H1 (cell line): ENCODE measurements at regions not wholly inside any gene's neighbourhood (a gene's known extent, or its start where the extent isn't known, plus 50 kb on each side); places are given as distances from the start of the nearest gene placed in this dataset.

Experiments used
- CTCF ChIA-PET: fragments of 300-600 bp; sonication (Branson Sonifier 250); formaldehyde crosslinking; loops from one replicate; lab custom pipeline; 2021; ENCODE audit not compliant: partially characterized antibody; lab: Charles Lee
- POLR2A ChIA-PET: fragments of 300-600 bp; sonication (Branson Sonifier 250); formaldehyde crosslinking; loops from one replicate; lab custom pipeline; 2021; ENCODE audit warnings: inconsistent platforms; ENCODE audit not compliant: partially characterized antibody; lab: Charles Lee
- DNase-seq, 2 experiments: peaks; one replicate each; pipeline versions ENCODE4 v3.0.0 to v3.0.0-alpha.2; 2010 to 2022; ENCODE audit warnings: low spot score in 2 of 2, low read depth in 1 of 2, mixed read lengths in 1 of 2
- FAIRE-seq: peaks from 2 replicates; lab custom pipeline; 2011; peaks lifted over from hg19 to GRCh38; lab: Jason Lieb, UNC
- H2AFZ ChIP-seq: 2 replicates; pipeline ENCODE4 v1.8.1; 2012; ENCODE audit warnings: low read length, inconsistent platforms
- H2AK5ac ChIP-seq: 2 replicates; pipeline ENCODE4 v1.6.1; 2013; ENCODE audit warnings: low read depth, low read length
- H2BK120ac ChIP-seq: replicated peaks from 2 replicates; pipeline ENCODE3; 2013; ENCODE audit warnings: low read depth, low read length, inconsistent platforms
- H2BK12ac ChIP-seq: 2 replicates; pipeline ENCODE4 v1.6.1; 2013; ENCODE audit warnings: low read depth, low read length
- H2BK15ac ChIP-seq: 2 replicates; pipeline ENCODE4 v1.6.1; 2013; ENCODE audit warnings: low read length
- H2BK20ac ChIP-seq: 2 replicates; pipeline ENCODE4 v1.6.1; 2013; ENCODE audit warnings: low read length
- H2BK5ac ChIP-seq: 2 replicates; pipeline ENCODE4 v1.6.1; 2013; ENCODE audit warnings: low read depth, low read length
- H3K14ac ChIP-seq: 2 replicates; pipeline ENCODE4 v1.6.1; 2013; ENCODE audit warnings: inconsistent platforms; ENCODE audit not compliant: insufficient read length
- H3K18ac ChIP-seq: 2 replicates; pipeline ENCODE4 v1.6.1; 2013; ENCODE audit warnings: low read length; ENCODE audit errors: extremely low read depth
- H3K23ac ChIP-seq: 2 replicates; pipeline ENCODE4 v1.6.1; 2013; ENCODE audit warnings: inconsistent platforms; ENCODE audit not compliant: insufficient read length
- H3K23me2 ChIP-seq: 2 replicates; pipeline ENCODE4 v1.6.1; 2013; ENCODE audit warnings: low read depth, low read length
- H3K27ac ChIP-seq: 2 replicates; pipeline ENCODE4 v1.6.1; 2011; ENCODE audit warnings: low read depth, low read length, inconsistent platforms
- H3K27me3 ChIP-seq, 4 experiments: replicated peaks in 1 of 4; 1 replicate in 1 of 4; 2 replicates in 3 of 4; pipeline versions ENCODE4 v1.6.1 to v1.8.1; 2011 to 2013; ENCODE audit warnings: low read length in 3 of 4, mild to moderate bottlenecking in 3 of 4, inconsistent platforms in 2 of 4, mixed read lengths in 2 of 4, moderate library complexity in 1 of 4; ENCODE audit not compliant: control insufficient read depth in 3 of 4, insufficient read depth in 3 of 4; ENCODE audit errors: extremely low read depth in 1 of 4
- H3K36me3 ChIP-seq, 4 experiments: 2 replicates each; pipeline versions ENCODE4 v1.6.1 to v1.8.1; 2011 to 2013; ENCODE audit warnings: mild to moderate bottlenecking in 4 of 4, low read length in 3 of 4, moderate library complexity in 2 of 4, control low read depth in 1 of 4, inconsistent platforms in 1 of 4; ENCODE audit not compliant: insufficient read depth in 4 of 4, control insufficient read depth in 2 of 4
- H3K4ac ChIP-seq: replicated peaks from 2 replicates; pipeline ENCODE3; 2013; ENCODE audit warnings: low read length, low read depth, mixed read lengths, inconsistent platforms; ENCODE audit not compliant: insufficient read length
- H3K4me1 ChIP-seq, 4 experiments: replicated peaks in 1 of 4; 1 replicate in 1 of 4; 2 replicates in 3 of 4; pipeline versions ENCODE4 v1.6.1 to v1.8.1; 2011 to 2013; ENCODE audit warnings: low read length in 3 of 4, inconsistent platforms in 2 of 4, mixed read lengths in 1 of 4; ENCODE audit not compliant: insufficient read depth in 4 of 4, control insufficient read depth in 3 of 4
- H3K4me2 ChIP-seq, 2 experiments: 2 replicates each; pipeline versions ENCODE4 v1.6.1 to v1.8.1; 2011 to 2013; ENCODE audit warnings: low read depth in 2 of 2, low read length in 2 of 2, control low read depth in 1 of 2, inconsistent platforms in 1 of 2, mild to moderate bottlenecking in 1 of 2; ENCODE audit not compliant: insufficient read depth in 1 of 2
- H3K4me3 ChIP-seq, 4 experiments: fragments of 200-600, 300-600 bp in 1 of 4; sonication (generic), shearing (Covaris generic), sonication (Bioruptor Twin) in 1 of 4; 2 replicates each; pipeline versions ENCODE4 v1.5.1 to v1.8.1; 2011 to 2016; ENCODE audit warnings: low read length in 4 of 4, low read depth in 3 of 4, control low read depth in 2 of 4, inconsistent platforms in 2 of 4, mild to moderate bottlenecking in 2 of 4, mixed read lengths in 1 of 4, moderate library complexity in 1 of 4; ENCODE audit not compliant: insufficient read depth in 2 of 4; ENCODE audit errors: extremely low read depth in 1 of 4
- H3K56ac ChIP-seq: replicated peaks from 2 replicates; pipeline ENCODE3; 2013; ENCODE audit warnings: low read depth, mild to moderate bottlenecking, mixed read lengths, low read length, inconsistent platforms; ENCODE audit not compliant: insufficient read length
- H3K79me1 ChIP-seq: 2 replicates; pipeline ENCODE4 v1.6.1; 2013; ENCODE audit warnings: low read depth, low read length, control low read depth
- H3K79me2 ChIP-seq, 2 experiments: 2 replicates each; pipeline versions ENCODE4 v1.6.1 to v1.8.1; 2012 to 2013; ENCODE audit warnings: low read length in 2 of 2, mild to moderate bottlenecking in 2 of 2, inconsistent platforms in 1 of 2; ENCODE audit not compliant: insufficient read depth in 2 of 2, control insufficient read depth in 1 of 2
- H3K9ac ChIP-seq, 4 experiments: replicated peaks in 1 of 4; 1 replicate in 1 of 4; 2 replicates in 3 of 4; pipeline versions ENCODE4 v1.6.1 to v1.8.1; 2011 to 2013; ENCODE audit warnings: low read depth in 3 of 4, low read length in 3 of 4, control low read depth in 2 of 4, mild to moderate bottlenecking in 2 of 4, moderate library complexity in 2 of 4, inconsistent platforms in 1 of 4; ENCODE audit errors: extremely low read depth in 1 of 4
- H3K9me3 ChIP-seq, 2 experiments: 2 replicates each; pipeline versions ENCODE4 v1.6.1 to v1.8.1; 2012 to 2013; ENCODE audit warnings: mild to moderate bottlenecking in 2 of 2, moderate library complexity in 2 of 2, control low read depth in 1 of 2, inconsistent platforms in 1 of 2, low read depth in 1 of 2, low read length in 1 of 2, mixed read lengths in 1 of 2; ENCODE audit not compliant: insufficient read depth in 2 of 2
- H4K20me1 ChIP-seq, 2 experiments: replicated peaks in 1 of 2; 2 replicates each; pipeline versions ENCODE3 to v1.8.1; 2011 to 2013; ENCODE audit warnings: inconsistent platforms in 2 of 2, low read length in 2 of 2, mild to moderate bottlenecking in 1 of 2; ENCODE audit not compliant: insufficient read depth in 2 of 2, control insufficient read depth in 1 of 2
- H4K5ac ChIP-seq: 2 replicates; pipeline ENCODE4 v1.6.1; 2013; ENCODE audit warnings: low read length, low read depth, mixed read lengths, inconsistent platforms; ENCODE audit not compliant: insufficient read length
- H4K8ac ChIP-seq: 2 replicates; pipeline ENCODE4 v1.8.0; 2013; ENCODE audit warnings: mild to moderate bottlenecking, moderate library complexity, low read length, inconsistent platforms; ENCODE audit not compliant: insufficient read depth; ENCODE audit errors: extremely low read depth
- H4K91ac ChIP-seq: replicated peaks from 2 replicates; pipeline ENCODE3; 2013; ENCODE audit warnings: low read length, mixed read lengths, inconsistent platforms; ENCODE audit not compliant: insufficient read length
- CEBPB ChIP-seq: IDR thresholded peaks from 2 replicates; pipeline ENCODE4 v1.6.1; 2012; ENCODE audit warnings: low read depth, low read length
- HDAC2 ChIP-seq, 2 experiments: fragments of 300-600 bp in 1 of 2; sonication (generic) in 1 of 2; IDR thresholded peaks; 2 replicates each; pipeline ENCODE4 v1.6.1; 2011 to 2012; ENCODE audit warnings: low read depth in 2 of 2, low read length in 2 of 2, mild to moderate bottlenecking in 2 of 2, moderate library complexity in 2 of 2, borderline replicate concordance in 1 of 2, inconsistent platforms in 1 of 2
- KDM1A ChIP-seq: fragments of 200-600, 300-600 bp; sonication (generic); IDR thresholded peaks from 2 replicates; pipeline ENCODE4 v1.7.1; 2016; ENCODE audit warnings: mild to moderate bottlenecking, low read length, borderline replicate concordance
- PHF8 ChIP-seq: fragments of 200-600 bp; sonication (generic); conservative IDR thresholded peaks from 2 replicates; pipeline ENCODE4 v1.7.1; 2012; ENCODE audit warnings: low read depth, mild to moderate bottlenecking, inconsistent platforms, low read length, moderate library complexity
- RBBP5 ChIP-seq: IDR thresholded peaks from 2 replicates; pipeline ENCODE4 v1.7.1; 2012; ENCODE audit warnings: low read depth, mild to moderate bottlenecking, inconsistent platforms, low read length, moderate library complexity, borderline replicate concordance
- RXRA ChIP-seq: IDR thresholded peaks from 2 replicates; pipeline ENCODE4 v1.6.1; 2011; ENCODE audit warnings: low read depth, mild to moderate bottlenecking, low read length, moderate library complexity; ENCODE audit not compliant: insufficient read depth
- SIX5 ChIP-seq: IDR thresholded peaks from 2 replicates; pipeline ENCODE4 v1.6.1; 2011; ENCODE audit warnings: mild to moderate bottlenecking, low read depth, low read length
- SUZ12 ChIP-seq: fragments of 200-600 bp; sonication (generic); IDR thresholded peaks from 2 replicates; pipeline ENCODE4 v1.6.1; 2012; ENCODE audit warnings: mild to moderate bottlenecking, inconsistent platforms, low read length, moderate library complexity, mixed read lengths
- TAF1 ChIP-seq: IDR thresholded peaks from 2 replicates; pipeline ENCODE4 v1.6.1; 2011; ENCODE audit warnings: mild to moderate bottlenecking, low read depth, low read length
- TBP ChIP-seq: IDR thresholded peaks from 2 replicates; pipeline ENCODE4 v1.6.1; 2011; ENCODE audit warnings: low read depth, low read length, improper control_type of control experiment
- WGBS, 2 experiments: shearing (Covaris generic) in 1 of 2; methylation state at CpG; one replicate each; pipeline versions ENCODE4 v1.1.6 to v1.1.7; 2013 to 2015; ENCODE audit warnings: low lambda C conversion rate in 2 of 2, mixed read lengths in 2 of 2, inconsistent platforms in 1 of 2, low coverage in 1 of 2, missing lambda C conversion rate in 1 of 2; ENCODE audit not compliant: insufficient replicate concordance in 2 of 2, insufficient coverage in 1 of 2, insufficient read length in 1 of 2; ENCODE audit errors: extremely low coverage in 1 of 2, missing lambda C conversion rate in 1 of 2; 5-methylcytosine and 5-hydroxymethylcytosine counted together
- TF ChIP-seq, protein P1 (sequence below): IDR thresholded peaks from 2 replicates; pipeline ENCODE4 v1.6.1; 2012; ENCODE audit warnings: inconsistent platforms
- TF ChIP-seq, protein P2 (sequence below): IDR thresholded peaks from 2 replicates; pipeline ENCODE4 v1.6.1; 2011; ENCODE audit warnings: low read depth, mild to moderate bottlenecking, low read length; ENCODE audit not compliant: insufficient read depth

DNA sequence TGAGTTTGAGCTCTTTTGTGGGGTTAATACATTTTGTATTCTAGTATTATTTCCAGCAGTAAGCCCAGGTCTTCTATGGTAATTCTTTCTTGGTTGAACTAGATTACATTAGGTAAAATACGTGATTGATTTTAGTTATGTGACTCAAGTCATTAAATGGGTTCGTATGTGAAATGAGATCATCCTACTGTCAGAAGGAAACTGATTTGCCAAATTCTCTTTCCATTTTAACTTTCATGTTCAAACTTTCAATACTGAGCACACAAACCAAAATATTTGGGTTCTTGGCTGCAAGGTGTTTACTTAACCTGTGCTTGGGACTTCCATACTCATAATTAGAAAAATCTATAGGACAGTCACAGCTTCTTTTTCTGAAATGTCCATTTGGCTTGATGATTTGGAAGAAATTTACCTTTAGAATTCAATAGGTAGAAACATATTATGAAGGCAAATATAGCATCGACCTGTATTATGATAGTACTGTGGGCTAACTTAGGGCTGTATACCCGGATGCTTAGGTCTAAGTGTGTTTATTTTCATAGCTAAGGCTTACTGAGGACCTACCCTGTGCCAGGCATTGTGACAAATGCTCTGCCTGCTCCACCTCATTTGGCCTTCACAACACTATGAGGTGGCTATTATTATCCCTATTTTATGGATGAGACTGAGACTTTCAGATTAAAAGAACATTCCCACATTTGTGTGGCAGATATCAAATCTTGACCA is 631.8 kb upstream of the GRM7 start:
- Histone ChIP-seq H4K8ac (no peak overlapping the region), H3K23me2 (no peaks in the 10 kb centered on the region), H3K9me3 (no peaks in the 10 kb centered on the region), H2BK12ac (no peak overlapping the region), H2AK5ac (no peak overlapping the region), H2BK15ac (no peak overlapping the region), H3K36me3 (no peaks in the 10 kb centered on the region), H3K27me3 (peaks cover 0 to 1% (median 0%) of the 10 kb centered on the region in 4 experiments; a peak in 1 of 7 replicates), H4K91ac (no peak overlapping the region), H3K4me2 (no peak overlapping the region), H2BK120ac (no peak overlapping the region), H3K9ac (no peak overlapping the region), H3K79me1 (no peaks in the 10 kb centered on the region), H4K5ac (no peak overlapping the region), H2BK20ac (no peak overlapping the region), H3K18ac (no peak overlapping the region), H3K79me2 (no peaks in the 10 kb centered on the region), H3K14ac (no peak overlapping the region), H3K23ac (no peak overlapping the region), H3K4ac (no peak overlapping the region), H3K56ac (no peak overlapping the region), H3K4me1 (no peaks in the 10 kb centered on the region), H3K4me3 (no peak overlapping the region), H4K20me1 (no peaks in the 10 kb centered on the region), H3K27ac (no peak overlapping the region), H2AFZ (no peak overlapping the region), H2BK5ac (no peak overlapping the region)
- ChIA-PET CTCF (interaction anchor here (1.2 to 1.5 kb wide), 2 partner anchors 24 to 462 kb away, joined by 3 to 5 read pairs; no protein-coding TSS in a partner anchor), POLR2A (no interaction called here)
- DNase-seq (no peak), FAIRE-seq (no peak)
- 89% methylated on average over 4 of the region's 4 CpGs; no CpG with 5 or more reads in 1 of the 2 experiments for WGBS, 2 experiments
- TF ChIP-seq TBP (no peak), RXRA (no peak), TAF1 (no peak), PHF8 (no peak), RBBP5 (no peak), SUZ12 (no peak), KDM1A (no peak), HDAC2 (IDR thresholded peaks at IDR 0.05; ENCODE audit: borderline replicate concordance in 1 of 2, low read depth in 2 of 2, low read length in 2 of 2) (no peak), CEBPB (no peak), SIX5 (no peak)
- TF ChIP-seq, protein P1, sequence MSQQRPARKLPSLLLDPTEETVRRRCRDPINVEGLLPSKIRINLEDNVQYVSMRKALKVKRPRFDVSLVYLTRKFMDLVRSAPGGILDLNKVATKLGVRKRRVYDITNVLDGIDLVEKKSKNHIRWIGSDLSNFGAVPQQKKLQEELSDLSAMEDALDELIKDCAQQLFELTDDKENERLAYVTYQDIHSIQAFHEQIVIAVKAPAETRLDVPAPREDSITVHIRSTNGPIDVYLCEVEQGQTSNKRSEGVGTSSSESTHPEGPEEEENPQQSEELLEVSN, result no peak
- TF ChIP-seq, protein P2, sequence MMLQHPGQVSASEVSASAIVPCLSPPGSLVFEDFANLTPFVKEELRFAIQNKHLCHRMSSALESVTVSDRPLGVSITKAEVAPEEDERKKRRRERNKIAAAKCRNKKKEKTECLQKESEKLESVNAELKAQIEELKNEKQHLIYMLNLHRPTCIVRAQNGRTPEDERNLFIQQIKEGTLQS, result no peak
